AG04450 (cell line): ENCODE measurements at regions not wholly inside any gene's neighbourhood (a gene's known extent, or its start where the extent isn't known, plus 50 kb on each side); places are given as distances from the start of the nearest gene placed in this dataset.

ENCODE experiments used
- CTCF ChIA-PET: fragments of 300-600, 350-600 bp; formaldehyde crosslinking; extraction: SDS; loops from one replicate; lab custom pipeline; 2022; ENCODE audit warnings: antibody characterized with exemption, inconsistent platforms; lab: Charles Lee
- POLR2A ChIA-PET: fragments of 350-600 bp; formaldehyde crosslinking; extraction: SDS; loops from one replicate; lab custom pipeline; 2021; ENCODE audit warnings: antibody characterized with exemption, inconsistent platforms; lab: Yijun Ruan, JAX
- DNase-seq: peaks from one replicate; pipeline ENCODE4 v3.0.0-alpha.2; 2011; ENCODE audit warnings: low read depth, low spot score
- H3K27ac ChIP-seq: one replicate; pipeline ENCODE4 v1.5.1; 2012; ENCODE audit warnings: low read depth, low read length, control low read depth
- H3K27me3 ChIP-seq: one replicate; pipeline ENCODE4 v1.6.0; 2012; ENCODE audit warnings: low read length; ENCODE audit not compliant: control insufficient read depth, insufficient read depth
- H3K4me3 ChIP-seq: 2 replicates; pipeline ENCODE4 v1.5.1; 2011; ENCODE audit warnings: mild to moderate bottlenecking, low read depth, low read length, control low read depth
- H3K9me3 ChIP-seq: 2 replicates; pipeline ENCODE4 v1.5.1; 2012; ENCODE audit warnings: low read length; ENCODE audit not compliant: control insufficient read depth, insufficient read depth
- TF ChIP-seq, protein P1 (sequence below): IDR thresholded peaks from 2 replicates; pipeline ENCODE4 v1.5.1; 2011; ENCODE audit warnings: low read depth, low read length, control low read depth, inconsistent platforms

DNA sequence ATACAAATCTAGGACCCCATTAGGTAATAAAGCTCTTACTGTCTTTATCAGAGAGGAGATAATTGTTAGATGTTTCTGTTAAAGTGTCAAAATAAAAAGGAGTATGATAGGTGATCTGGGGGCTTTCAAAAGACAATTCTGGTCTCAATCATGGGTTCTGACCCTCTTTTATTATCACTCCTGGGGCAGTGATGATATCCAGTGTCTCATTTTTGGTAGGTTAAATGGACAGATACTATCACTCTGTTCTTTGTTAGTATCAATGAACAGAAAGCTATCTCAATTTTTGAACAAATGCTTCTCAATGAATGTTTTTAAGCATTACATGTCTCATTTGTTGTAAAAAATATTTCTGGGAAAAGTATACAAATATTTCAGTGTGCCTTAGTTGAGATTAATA lies 405.9 kb downstream of the MLLT3 start:
- H3K27me3 ChIP-seq: no peaks in the 10 kb centered on the region
- H3K4me3 ChIP-seq: no peak overlapping the region
- ChIA-PET CTCF (no interaction called here), POLR2A (interaction anchor here (0.7 kb wide), 1 partner anchor 139 kb away, joined by 3 read pairs; no protein-coding TSS in a partner anchor)
- H3K27ac ChIP-seq: no peak overlapping the region
- H3K9me3 ChIP-seq: no peaks in the 10 kb centered on the region
- no peak for DNase-seq
- TF ChIP-seq, protein P1, sequence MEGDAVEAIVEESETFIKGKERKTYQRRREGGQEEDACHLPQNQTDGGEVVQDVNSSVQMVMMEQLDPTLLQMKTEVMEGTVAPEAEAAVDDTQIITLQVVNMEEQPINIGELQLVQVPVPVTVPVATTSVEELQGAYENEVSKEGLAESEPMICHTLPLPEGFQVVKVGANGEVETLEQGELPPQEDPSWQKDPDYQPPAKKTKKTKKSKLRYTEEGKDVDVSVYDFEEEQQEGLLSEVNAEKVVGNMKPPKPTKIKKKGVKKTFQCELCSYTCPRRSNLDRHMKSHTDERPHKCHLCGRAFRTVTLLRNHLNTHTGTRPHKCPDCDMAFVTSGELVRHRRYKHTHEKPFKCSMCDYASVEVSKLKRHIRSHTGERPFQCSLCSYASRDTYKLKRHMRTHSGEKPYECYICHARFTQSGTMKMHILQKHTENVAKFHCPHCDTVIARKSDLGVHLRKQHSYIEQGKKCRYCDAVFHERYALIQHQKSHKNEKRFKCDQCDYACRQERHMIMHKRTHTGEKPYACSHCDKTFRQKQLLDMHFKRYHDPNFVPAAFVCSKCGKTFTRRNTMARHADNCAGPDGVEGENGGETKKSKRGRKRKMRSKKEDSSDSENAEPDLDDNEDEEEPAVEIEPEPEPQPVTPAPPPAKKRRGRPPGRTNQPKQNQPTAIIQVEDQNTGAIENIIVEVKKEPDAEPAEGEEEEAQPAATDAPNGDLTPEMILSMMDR: no peak

DNA sequence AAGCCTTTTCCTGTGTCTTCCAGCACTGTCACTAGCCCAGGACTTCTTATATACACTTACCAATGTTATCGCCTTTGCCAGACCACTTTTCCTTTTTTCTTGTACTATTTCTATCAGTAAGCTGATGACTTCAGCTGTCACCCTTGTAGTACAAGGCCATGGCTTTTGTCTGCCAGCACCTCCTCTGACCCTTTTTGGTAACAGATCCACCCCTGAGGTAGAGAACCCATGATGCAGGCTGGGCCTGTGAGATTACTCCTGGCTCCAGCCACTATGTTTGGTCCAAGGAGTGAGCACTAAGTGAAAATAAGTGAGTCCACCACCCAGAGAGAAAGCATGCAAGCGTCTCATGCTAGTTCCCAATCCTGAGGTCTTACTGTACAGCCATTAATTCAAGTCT lies 406.7 kb downstream of the MLLT3 start:
- H3K27me3 ChIP-seq: no peaks in the 10 kb centered on the region
- TF ChIP-seq, protein P1: no peak
- POLR2A ChIA-PET: no interaction called here
- no peaks in the 10 kb centered on the region for H3K9me3 ChIP-seq
- no peak overlapping the region for H3K4me3 ChIP-seq
- DNase-seq: no peak
- CTCF ChIA-PET: no interaction called here
- no peak overlapping the region for H3K27ac ChIP-seq

DNA sequence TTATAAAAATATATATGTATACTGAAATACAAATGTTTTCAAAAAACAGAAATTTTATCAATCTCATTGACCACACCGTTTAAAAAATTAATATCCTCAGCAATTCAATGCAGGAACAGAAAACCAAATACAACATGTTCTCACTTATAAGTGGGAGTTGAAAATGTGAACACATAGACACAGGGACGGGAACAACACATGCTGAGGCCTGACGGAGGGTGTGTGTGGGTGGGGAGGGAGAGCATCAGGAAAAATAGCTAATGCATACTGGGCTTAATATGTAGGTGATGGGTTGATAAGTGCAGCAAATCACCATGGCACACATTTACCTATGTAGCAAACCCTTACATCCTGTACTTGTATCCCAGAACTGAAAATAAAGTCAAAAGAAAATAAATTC lies 409.5 kb downstream of the MLLT3 start:
- ChIA-PET CTCF (no interaction called here), POLR2A (no interaction called here)
- TF ChIP-seq, protein P1: no peak

DNA sequence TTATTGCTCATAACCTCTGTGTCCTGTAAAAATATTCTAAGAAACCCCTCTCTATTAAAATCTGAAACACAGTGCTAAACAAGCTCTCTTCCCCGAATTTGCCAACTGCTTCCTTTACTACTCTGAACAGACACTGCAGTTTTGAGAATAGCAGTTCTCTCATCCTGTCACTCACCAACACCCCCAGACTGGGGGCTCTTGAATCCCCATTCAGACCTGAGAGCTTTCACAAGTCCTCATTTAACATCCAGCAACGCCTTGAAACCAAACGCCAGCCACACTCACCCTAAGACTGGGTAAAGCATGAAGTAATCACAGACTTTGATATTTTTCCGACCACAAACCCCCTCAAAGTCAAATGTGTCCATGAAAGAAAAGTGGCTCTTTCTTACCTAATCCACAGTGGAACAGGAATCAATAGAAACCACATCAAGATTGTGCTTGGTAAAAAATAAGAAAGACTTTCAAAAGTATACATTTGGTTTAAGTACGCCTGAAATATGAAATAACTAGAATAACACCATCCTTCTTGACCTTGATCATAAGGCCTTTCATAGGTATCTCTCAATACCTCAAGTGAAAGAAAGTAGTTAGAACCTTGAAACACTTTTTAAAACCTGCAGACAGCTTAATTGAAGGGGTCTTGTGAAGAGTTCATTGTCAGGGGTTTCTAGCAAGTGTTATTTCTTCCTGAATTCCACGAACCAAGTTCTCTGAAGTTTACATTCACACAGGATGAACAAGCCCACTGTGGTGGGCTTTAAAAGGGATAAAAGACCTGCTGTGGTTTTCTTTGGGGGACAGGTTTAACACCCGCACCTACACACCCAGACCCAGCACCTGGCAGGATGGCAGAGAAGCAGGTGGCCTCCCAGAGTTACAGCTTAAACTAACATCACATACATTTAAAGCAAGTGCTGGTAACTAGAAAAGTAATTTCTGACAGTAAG lies 412.6 kb downstream of the MLLT3 start:
- POLR2A ChIA-PET: no interaction called here
- Histone ChIP-seq H3K27ac (no peak overlapping the region), H3K27me3 (peaks cover 5% of the 10 kb centered on the region), H3K9me3 (no peaks in the 10 kb centered on the region), H3K4me3 (no peak overlapping the region)
- DNase-seq: no peak
- TF ChIP-seq, protein P1: no peak
- CTCF ChIA-PET: no interaction called here

More for the DNA sequence above, 409.5 kb downstream of the MLLT3 start:
- Histone ChIP-seq H3K9me3 (no peaks in the 10 kb centered on the region), H3K27ac (no peak overlapping the region), H3K27me3 (peaks cover 5% of the 10 kb centered on the region), H3K4me3 (no peak overlapping the region)
- DNase-seq: no peak

DNA sequence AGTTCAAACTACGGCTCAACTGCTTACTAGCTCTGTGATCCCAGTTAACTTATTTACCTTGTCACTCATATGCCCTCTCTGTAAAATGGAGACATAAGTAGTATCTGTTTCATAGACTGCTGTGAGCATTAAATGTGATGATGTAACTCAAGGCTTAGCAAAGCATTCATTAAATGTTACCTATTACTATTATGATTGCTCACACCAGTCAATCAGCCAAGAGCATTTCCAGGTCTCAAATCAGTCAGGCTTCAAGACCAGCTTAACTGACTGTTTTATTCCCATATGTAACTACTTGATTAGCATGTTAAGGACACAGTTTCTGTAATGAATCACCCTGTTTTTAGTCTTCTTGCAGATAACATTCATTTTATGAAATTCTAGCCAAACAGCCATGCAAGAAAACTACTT lies 413.3 kb downstream of the MLLT3 start:
- Histone ChIP-seq H3K4me3 (no peak overlapping the region), H3K27me3 (peaks cover 5% of the 10 kb centered on the region), H3K27ac (no peak overlapping the region), H3K9me3 (no peaks in the 10 kb centered on the region)
- no peak for DNase-seq
- POLR2A ChIA-PET: no interaction called here
- TF ChIP-seq, protein P1: no peak
- CTCF ChIA-PET: no interaction called here
